ENCODE measurements at regions not wholly inside any gene's neighbourhood (a gene's known extent, or its start where the extent isn't known, plus 50 kb on each side); places are given as distances from the start of the nearest gene placed in this dataset.

GRCh38 chr12:107394693-107395092, 290.9 kb upstream of the PWP1 start:
- no peak for TF ChIP-seq POLR2AphosphoS5 (IDR thresholded peaks at IDR 0.05; ENCODE audit: low read depth)
- no peak for TF ChIP-seq CTCF (conservative IDR thresholded peaks at IDR 0.05; ENCODE audit: low read depth in 2 of 2)
- no peak for TF ChIP-seq ETS1 (IDR thresholded peaks at IDR 0.05)
- TF ChIP-seq EZH2 (IDR thresholded peaks at IDR 0.05; ENCODE audit: low read depth, unreplicated experiment): no peak
- no peak for TF ChIP-seq EZH2phosphoT487 (IDR thresholded peaks at IDR 0.05; ENCODE audit: unreplicated experiment)
- no peak for TF ChIP-seq CREB1 (CRISPR knock-in tag; IDR thresholded peaks at IDR 0.05; ENCODE audit: low read depth)
- TF ChIP-seq JUNB (IDR thresholded peaks at IDR 0.05; ENCODE audit: unreplicated experiment): no peak
- TF ChIP-seq REST (IDR thresholded peaks at IDR 0.05; ENCODE audit: unreplicated experiment): no peak
- no peak for TF ChIP-seq ZNF114 (CRISPR knock-in tag; IDR thresholded peaks at IDR 0.05)
- TF ChIP-seq NANOG (IDR thresholded peaks at IDR 0.05; ENCODE audit: borderline replicate concordance): no peak
- no peak for TF ChIP-seq ZNF331 (CRISPR knock-in tag; IDR thresholded peaks at IDR 0.05; ENCODE audit: low read depth)

Data from GM23338 (cell line).